GM19324 (cell line): ENCODE measurements at regions not wholly inside any gene's neighbourhood (a gene's known extent, or its start where the extent isn't known, plus 50 kb on each side); places are given as distances from the start of the nearest gene placed in this dataset.

ENCODE experiments used
- ATAC-seq: cut with Tn5 transposase; IDR thresholded peaks from one replicate; pipeline ENCODE4 v1.9.1; 2021; ENCODE audit warnings: mild to moderate bottlenecking, moderate library complexity; ENCODE audit not compliant: unreplicated experiment, low FRiP score

- no peak for ATAC-seq
Observed at GRCh38 chr15:38164061-38164460, 88.6 kb upstream of the SPRED1 start.

- ATAC-seq: no peak
Observed at GRCh38 chr15:38164507-38164906, 88.1 kb upstream of the SPRED1 start.

- ATAC-seq: no peak
Observed at GRCh38 chr15:38168467-38169070, 84.1 kb upstream of the SPRED1 start.

GRCh38 chr15:38171973-38172372, 80.7 kb upstream of the SPRED1 start:
- no peak for ATAC-seq

- ATAC-seq: no peak
Observed at GRCh38 chr15:38174691-38175090, 77.9 kb upstream of the SPRED1 start.

GRCh38 chr15:38176155-38176554, 76.5 kb upstream of the SPRED1 start:
- no peak for ATAC-seq

- no peak for ATAC-seq
Observed at GRCh38 chr15:38176691-38177090, 75.9 kb upstream of the SPRED1 start.

GRCh38 chr15:38182900-38183299, 69.7 kb upstream of the SPRED1 start:
- no peak for ATAC-seq

GRCh38 chr15:38186507-38186906, 66.1 kb upstream of the SPRED1 start:
- ATAC-seq: no peak

GRCh38 chr15:38187630-38188313, 64.9 kb upstream of the SPRED1 start:
- no peak for ATAC-seq

GRCh38 chr15:38189671-38190295, 62.9 kb upstream of the SPRED1 start:
- ATAC-seq: no peak

GRCh38 chr15:38190501-38190900, 62.1 kb upstream of the SPRED1 start:
- no peak for ATAC-seq

GRCh38 chr15:38192496-38192895, 60.1 kb upstream of the SPRED1 start:
- no peak for ATAC-seq

GRCh38 chr15:38193496-38193895, 59.1 kb upstream of the SPRED1 start:
- ATAC-seq: no peak

GRCh38 chr15:38195191-38195901, 57.3 kb upstream of the SPRED1 start:
- ATAC-seq: no peak

GRCh38 chr15:38196076-38196475, 56.6 kb upstream of the SPRED1 start:
- ATAC-seq: no peak

- ATAC-seq: no peak
Observed at GRCh38 chr15:38197553-38197952, 55.1 kb upstream of the SPRED1 start.

- ATAC-seq: no peak
Observed at GRCh38 chr15:38201714-38202113, 50.9 kb upstream of the SPRED1 start.

GRCh38 chr15:38202361-38202760, 50.3 kb upstream of the SPRED1 start:
- no peak for ATAC-seq
